ENCODE measurements at regions not wholly inside any gene's neighbourhood (a gene's known extent, or its start where the extent isn't known, plus 50 kb on each side); places are given as distances from the start of the nearest gene placed in this dataset.

- Histone ChIP-seq H3K9me3 (ENCODE audit: low read length) (no peaks in the 10 kb centered on the region), H3K27ac (ENCODE audit: extremely low read length, insufficient read depth, low read length) (no peak overlapping the region), H2AFZ (ENCODE audit: low read length) (no peak overlapping the region), H3K36me3 (replicated peaks in 1 of 2; ENCODE audit: control insufficient read depth in 1 of 2, insufficient read depth in 2 of 2, low read length in 2 of 2) (no peaks in the 10 kb centered on the region), H3K27me3 (ENCODE audit: control insufficient read depth in 1 of 2, insufficient read depth in 2 of 2, low read length in 2 of 2) (no peaks in the 10 kb centered on the region), H3K4me1 (ENCODE audit: insufficient read depth, low read length) (peaks cover 9% of the 10 kb centered on the region), H4K20me1 (ENCODE audit: insufficient read depth, low read length) (no peaks in the 10 kb centered on the region), H3K79me2 (ENCODE audit: insufficient read depth, low read length) (no peaks in the 10 kb centered on the region), H3K9ac (ENCODE audit: insufficient read depth, low read depth, low read length) (no peak overlapping the region), H3K4me3 (replicated peaks in 1 of 3; ENCODE audit: insufficient read depth in 1 of 3, low read depth in 2 of 3, low read length in 3 of 3) (no peak overlapping the region), H3K4me2 (ENCODE audit: low read depth, low read length) (no peak overlapping the region)
- TF ChIP-seq SNRNP70 (IDR thresholded peaks at IDR 0.05; ENCODE audit: low read depth, low read length) (no peak), FOXP1 (IDR thresholded peaks at IDR 0.05) (no peak), FOXP1 (CRISPR knock-in tag; IDR thresholded peaks at IDR 0.05) (no peak), ATF5 (CRISPR knock-in tag; IDR thresholded peaks at IDR 0.05; ENCODE audit: low read depth) (no peak), ZNF451 (CRISPR knock-in tag; IDR thresholded peaks at IDR 0.05) (no peak), ZNF83 (CRISPR knock-in tag; IDR thresholded peaks at IDR 0.05; ENCODE audit: borderline replicate concordance) (no peak), ARNT (IDR thresholded peaks at IDR 0.05) (no peak), ZNF263 (CRISPR knock-in tag; IDR thresholded peaks at IDR 0.05) (no peak), CHD2 (IDR thresholded peaks at IDR 0.05; ENCODE audit: low read depth, low read length) (no peak), YY1 (IDR thresholded peaks at IDR 0.05; ENCODE audit: insufficient read depth, insufficient replicate concordance, low read depth, low read length) (no peak), ZNF773 (CRISPR knock-in tag; IDR thresholded peaks at IDR 0.05; ENCODE audit: borderline replicate concordance) (no peak), AGO1 (IDR thresholded peaks at IDR 0.05; ENCODE audit: low read depth, low read length, poor library complexity, severe bottlenecking) (no peak), DBP (CRISPR knock-in tag; IDR thresholded peaks at IDR 0.05; ENCODE audit: not compliant biosample characterization) (no peak), ZBTB1 (CRISPR knock-in tag; IDR thresholded peaks at IDR 0.05; ENCODE audit: borderline replicate concordance) (no peak), ZNF121 (CRISPR knock-in tag; IDR thresholded peaks at IDR 0.05) (no peak), ZNF468 (CRISPR knock-in tag; IDR thresholded peaks at IDR 0.05) (no peak), ATF3 (CRISPR knock-in tag; IDR thresholded peaks at IDR 0.05) (no peak), ZNF343 (CRISPR knock-in tag; IDR thresholded peaks at IDR 0.05) (no peak), ZNF280D (CRISPR knock-in tag; IDR thresholded peaks at IDR 0.05) (no peak), CEBPB (IDR thresholded peaks at IDR 0.05; ENCODE audit: borderline replicate concordance, low read depth, low read length) (no peak), HIVEP1 (CRISPR knock-in tag; IDR thresholded peaks at IDR 0.05) (no peak)
- FAIRE-seq: no peak
- in situ Hi-C loops (cut with HindIII; ENCODE audit: extremely low pct_ligation_motif_present, low pct_unique_long_range_greater_than_20kb): no loop called here
- ATAC-seq: no peak
- DNase-seq (ENCODE audit: low spot score): no peak
- WGBS (ENCODE audit: low lambda C conversion rate): 97% methylated on average over 5 of the region's 5 CpGs
- intact Hi-C loops (cut with micrococcal nuclease; ENCODE audit: unreplicated experiment): no loop called here
- ChIA-PET CTCF (ENCODE audit: low intra/inter-chr PET ratio, low total read pairs) (no interaction called here), POLR2A (no interaction called here)
- BruUV-seq (replicated peaks): no TSS peak
These were observed 151.7 kb upstream of the POU5F2 start for GRCh38 chr5:93893075-93893474.

All from HepG2 (cell line).